HEK293 (cell line): ENCODE measurements at regions not wholly inside any gene's neighbourhood (a gene's known extent, or its start where the extent isn't known, plus 50 kb on each side); places are given as distances from the start of the nearest gene placed in this dataset.
"Not testable (repeated sequence)": the region's sequence is repeated elsewhere in the genome, so short reads cannot be mapped to it uniquely, and the experiment has no call there.

ENCODE experiments used
- CTCF ChIA-PET: fragments of 350-600 bp; formaldehyde crosslinking; extraction: SDS; loops from one replicate; lab custom pipeline; 2021; ENCODE audit warnings: antibody characterized with exemption; lab: Yijun Ruan, JAX
- POLR2A ChIA-PET: fragments of 300-600 bp; formaldehyde crosslinking; extraction: SDS; loops from one replicate; lab custom pipeline; 2020; ENCODE audit warnings: antibody characterized with exemption, inconsistent platforms; lab: Yijun Ruan, JAX
- H3K27ac ChIP-seq: fragments of 200-500 bp; sonication (Bioruptor generic); 2 replicates; pipeline ENCODE4 v1.5.1; 2014; ENCODE audit warnings: low read depth, low read length, control low read depth, inconsistent platforms; ENCODE audit errors: extremely low read depth
- H3K36me3 ChIP-seq, 2 experiments: fragments of 200-500 bp in 1 of 2; sonication (Bioruptor generic) in 1 of 2; 1 replicate in 1 of 2; 2 replicates in 1 of 2; pipeline ENCODE4 v1.5.1; 2014 to 2017; ENCODE audit warnings: inconsistent platforms in 2 of 2, low read length in 2 of 2; ENCODE audit not compliant: control insufficient read depth in 2 of 2, insufficient read depth in 1 of 2
- H3K4me1 ChIP-seq: fragments of 200-500 bp; sonication (Bioruptor generic); 2 replicates; pipeline ENCODE4 v1.5.1; 2014; ENCODE audit warnings: mild to moderate bottlenecking, low read length, inconsistent platforms; ENCODE audit not compliant: control insufficient read depth, insufficient read depth
- H3K4me3 ChIP-seq: 2 replicates; pipeline ENCODE4 v1.5.1; 2011; ENCODE audit warnings: low read depth, mild to moderate bottlenecking, control low read depth, low read length, moderate library complexity
- H3K9me3 ChIP-seq: fragments of 200-500 bp; sonication (Bioruptor generic); 2 replicates; pipeline ENCODE4 v1.5.1; 2014; ENCODE audit warnings: low read depth, low read length, inconsistent platforms; ENCODE audit not compliant: control insufficient read depth, insufficient read depth
- BCL11B ChIP-seq: fragments of 450-650 bp; formaldehyde crosslinking; IDR thresholded peaks from 2 replicates; pipeline ENCODE4 v1.5.1; 2016; ENCODE audit warnings: low read depth, missing biosample characterization, missing genetic modification characterization
- GLI2 ChIP-seq: fragments of 450-650 bp; formaldehyde crosslinking; IDR thresholded peaks from 2 replicates; pipeline ENCODE4; 2017; ENCODE audit warnings: missing biosample characterization, missing genetic modification characterization, low read depth, borderline replicate concordance
- ZBTB7A ChIP-seq: fragments of 450-650 bp; formaldehyde crosslinking; IDR thresholded peaks from 2 replicates; pipeline ENCODE4 v1.5.1; 2016; ENCODE audit warnings: low read depth, missing biosample characterization, missing genetic modification characterization
- ZNF214 ChIP-seq: fragments of 450-650 bp; formaldehyde crosslinking; IDR thresholded peaks from 2 replicates; pipeline ENCODE4 v1.5.1; 2017; ENCODE audit warnings: missing biosample characterization, mild to moderate bottlenecking, missing genetic modification characterization, borderline replicate concordance
- ZNF280C ChIP-seq: fragments of 450-650 bp; formaldehyde crosslinking; IDR thresholded peaks from 2 replicates; pipeline ENCODE4 v1.5.1; 2016; ENCODE audit warnings: missing biosample characterization, missing genetic modification characterization
- ZNF391 ChIP-seq: fragments of 450-650 bp; formaldehyde crosslinking; IDR thresholded peaks from 2 replicates; pipeline ENCODE4 v1.5.1; 2016; ENCODE audit warnings: low read depth, missing biosample characterization, missing genetic modification characterization, borderline replicate concordance
- ZNF558 ChIP-seq: fragments of 450-650 bp; formaldehyde crosslinking; IDR thresholded peaks from 2 replicates; pipeline ENCODE4 v1.5.1; 2016; ENCODE audit warnings: missing biosample characterization, missing genetic modification characterization
- ZNF660 ChIP-seq: fragments of 450-650 bp; IDR thresholded peaks from 2 replicates; pipeline ENCODE4 v1.5.1; 2018; ENCODE audit warnings: missing biosample characterization, mild to moderate bottlenecking, missing genetic modification characterization
- ZNF670 ChIP-seq: fragments of 450-650 bp; formaldehyde crosslinking; IDR thresholded peaks from 2 replicates; pipeline ENCODE4 v1.5.1; 2016; ENCODE audit warnings: missing biosample characterization, missing genetic modification characterization, low read depth
- ZNF701 ChIP-seq: fragments of 450-650 bp; formaldehyde crosslinking; IDR thresholded peaks from 2 replicates; pipeline ENCODE4 v1.5.1; 2016; ENCODE audit warnings: missing biosample characterization, missing genetic modification characterization
- ZNF837 ChIP-seq: fragments of 450-650 bp; formaldehyde crosslinking; IDR thresholded peaks from 2 replicates; pipeline ENCODE4 v1.5.1; 2016; ENCODE audit warnings: missing biosample characterization, missing genetic modification characterization
- ZXDB ChIP-seq: fragments of 450-650 bp; formaldehyde crosslinking; IDR thresholded peaks from 2 replicates; pipeline ENCODE4 v1.5.1; 2016; ENCODE audit warnings: missing biosample characterization, missing genetic modification characterization
- TF ChIP-seq, protein P1 (sequence below): fragments of 450-650 bp; formaldehyde crosslinking; IDR thresholded peaks from 2 replicates; pipeline ENCODE4 v1.5.1; 2016; ENCODE audit warnings: missing biosample characterization, missing genetic modification characterization
- TF ChIP-seq, protein P2 (sequence below): fragments of 450-650 bp; formaldehyde crosslinking; IDR thresholded peaks from 2 replicates; pipeline ENCODE4 v1.5.1; 2017; ENCODE audit warnings: missing biosample characterization, missing genetic modification characterization
- TF ChIP-seq, protein P3 (sequence below): fragments of 450-650 bp; formaldehyde crosslinking; IDR thresholded peaks from 2 replicates; pipeline ENCODE4 v1.5.1; 2016; ENCODE audit warnings: missing biosample characterization, missing genetic modification characterization

DNA sequence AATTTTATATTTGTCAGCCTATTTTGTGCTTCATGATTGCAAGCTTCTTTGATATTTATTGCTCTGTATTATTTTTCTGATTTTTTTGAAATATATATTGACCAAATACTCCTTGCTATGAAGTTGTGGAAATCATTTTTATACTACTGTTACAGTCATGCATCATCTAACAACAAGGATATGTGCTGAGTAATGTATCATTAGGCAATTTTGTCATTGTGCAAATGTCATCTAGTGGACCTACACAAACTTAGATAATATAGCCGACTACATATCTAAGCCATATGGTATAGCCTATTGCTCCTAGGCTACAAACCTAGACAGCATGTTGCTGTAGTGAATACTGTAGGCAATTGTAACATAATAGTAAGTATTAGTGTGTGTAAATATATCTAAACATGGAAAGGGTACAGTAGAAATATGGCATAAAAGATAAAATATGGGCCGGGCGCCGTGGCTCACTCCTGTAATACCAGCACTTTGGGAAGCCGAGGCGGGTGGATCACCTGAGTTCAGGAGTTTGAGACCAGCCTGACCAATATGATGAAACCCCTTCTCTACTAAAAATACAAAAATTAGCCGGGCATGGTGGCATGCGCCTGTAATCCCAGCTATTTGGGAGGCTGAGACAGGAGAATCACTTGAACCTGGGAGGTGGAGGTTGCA, 139.5 kb upstream of the DCAF8L1 start:
- H3K9me3 ChIP-seq, H3K36me3 ChIP-seq, H3K4me1 ChIP-seq, CTCF ChIA-PET, H3K4me3 ChIP-seq, POLR2A ChIA-PET, H3K27ac ChIP-seq: not testable (repeated sequence)

DNA sequence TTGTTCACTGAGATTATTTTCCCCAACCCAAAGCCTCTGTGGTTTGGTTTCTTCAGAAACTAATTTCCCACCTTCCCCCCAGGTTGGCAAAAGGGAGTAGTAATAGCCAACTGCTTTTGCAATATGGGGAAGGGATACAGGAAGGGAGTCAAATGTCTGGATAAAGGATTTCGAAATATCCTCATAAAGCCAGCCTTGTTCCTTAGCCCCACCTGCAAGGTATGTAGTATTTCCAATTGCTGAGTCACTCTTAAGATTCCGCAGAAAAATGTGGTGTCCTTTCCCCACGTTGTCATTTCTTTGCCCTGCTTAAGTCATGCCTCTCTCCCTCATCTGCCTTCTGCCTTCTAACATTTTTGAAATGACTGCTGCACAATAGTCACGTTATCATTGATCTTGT, 138.8 kb upstream of the DCAF8L1 start:
- ChIA-PET CTCF (no interaction called here), POLR2A (no interaction called here)
- Histone ChIP-seq H3K36me3 (no peaks in the 10 kb centered on the region), H3K9me3 (no peaks in the 10 kb centered on the region), H3K4me1 (no peaks in the 10 kb centered on the region), H3K4me3 (no peak overlapping the region), H3K27ac (no peak overlapping the region)
- TF ChIP-seq ZXDB (tag by site-specific recombination) (no peak), ZNF670 (tag by site-specific recombination) (no peak), BCL11B (no peak), ZNF280C (tag by site-specific recombination) (no peak), ZNF660 (tag by site-specific recombination) (no peak), ZNF701 (tag by site-specific recombination) (no peak), GLI2 (tag by site-specific recombination) (no peak)
- TF ChIP-seq, protein P1, sequence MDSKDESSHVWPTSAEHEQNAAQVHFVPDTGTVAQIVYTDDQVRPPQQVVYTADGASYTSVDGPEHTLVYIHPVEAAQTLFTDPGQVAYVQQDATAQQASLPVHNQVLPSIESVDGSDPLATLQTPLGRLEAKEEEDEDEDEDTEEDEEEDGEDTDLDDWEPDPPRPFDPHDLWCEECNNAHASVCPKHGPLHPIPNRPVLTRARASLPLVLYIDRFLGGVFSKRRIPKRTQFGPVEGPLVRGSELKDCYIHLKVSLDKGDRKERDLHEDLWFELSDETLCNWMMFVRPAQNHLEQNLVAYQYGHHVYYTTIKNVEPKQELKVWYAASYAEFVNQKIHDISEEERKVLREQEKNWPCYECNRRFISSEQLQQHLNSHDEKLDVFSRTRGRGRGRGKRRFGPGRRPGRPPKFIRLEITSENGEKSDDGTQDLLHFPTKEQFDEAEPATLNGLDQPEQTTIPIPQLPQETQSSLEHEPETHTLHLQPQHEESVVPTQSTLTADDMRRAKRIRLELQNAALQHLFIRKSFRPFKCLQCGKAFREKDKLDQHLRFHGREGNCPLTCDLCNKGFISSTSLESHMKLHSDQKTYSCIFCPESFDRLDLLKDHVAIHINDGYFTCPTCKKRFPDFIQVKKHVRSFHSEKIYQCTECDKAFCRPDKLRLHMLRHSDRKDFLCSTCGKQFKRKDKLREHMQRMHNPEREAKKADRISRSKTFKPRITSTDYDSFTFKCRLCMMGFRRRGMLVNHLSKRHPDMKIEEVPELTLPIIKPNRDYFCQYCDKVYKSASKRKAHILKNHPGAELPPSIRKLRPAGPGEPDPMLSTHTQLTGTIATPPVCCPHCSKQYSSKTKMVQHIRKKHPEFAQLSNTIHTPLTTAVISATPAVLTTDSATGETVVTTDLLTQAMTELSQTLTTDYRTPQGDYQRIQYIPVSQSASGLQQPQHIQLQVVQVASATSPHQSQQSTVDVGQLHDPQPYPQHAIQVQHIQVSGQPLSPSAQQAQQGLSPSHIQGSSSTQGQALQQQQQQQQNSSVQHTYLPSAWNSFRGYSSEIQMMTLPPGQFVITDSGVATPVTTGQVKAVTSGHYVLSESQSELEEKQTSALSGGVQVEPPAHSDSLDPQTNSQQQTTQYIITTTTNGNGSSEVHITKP: no peak
- TF ChIP-seq, protein P2, sequence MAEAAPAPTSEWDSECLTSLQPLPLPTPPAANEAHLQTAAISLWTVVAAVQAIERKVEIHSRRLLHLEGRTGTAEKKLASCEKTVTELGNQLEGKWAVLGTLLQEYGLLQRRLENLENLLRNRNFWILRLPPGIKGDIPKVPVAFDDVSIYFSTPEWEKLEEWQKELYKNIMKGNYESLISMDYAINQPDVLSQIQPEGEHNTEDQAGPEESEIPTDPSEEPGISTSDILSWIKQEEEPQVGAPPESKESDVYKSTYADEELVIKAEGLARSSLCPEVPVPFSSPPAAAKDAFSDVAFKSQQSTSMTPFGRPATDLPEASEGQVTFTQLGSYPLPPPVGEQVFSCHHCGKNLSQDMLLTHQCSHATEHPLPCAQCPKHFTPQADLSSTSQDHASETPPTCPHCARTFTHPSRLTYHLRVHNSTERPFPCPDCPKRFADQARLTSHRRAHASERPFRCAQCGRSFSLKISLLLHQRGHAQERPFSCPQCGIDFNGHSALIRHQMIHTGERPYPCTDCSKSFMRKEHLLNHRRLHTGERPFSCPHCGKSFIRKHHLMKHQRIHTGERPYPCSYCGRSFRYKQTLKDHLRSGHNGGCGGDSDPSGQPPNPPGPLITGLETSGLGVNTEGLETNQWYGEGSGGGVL: no peak

- ChIA-PET CTCF (interaction anchor here (1.2 kb wide), 1 partner anchor 472 kb away, joined by 3 read pairs; no protein-coding TSS in a partner anchor), POLR2A (no interaction called here)
- no peaks in the 10 kb centered on the region for H3K9me3 ChIP-seq
- TF ChIP-seq ZNF391 (no peak), ZNF837 (tag by site-specific recombination) (no peak), ZNF214 (no peak), ZNF558 (tag by site-specific recombination) (no peak), ZBTB7A (no peak)
- TF ChIP-seq, protein P3, sequence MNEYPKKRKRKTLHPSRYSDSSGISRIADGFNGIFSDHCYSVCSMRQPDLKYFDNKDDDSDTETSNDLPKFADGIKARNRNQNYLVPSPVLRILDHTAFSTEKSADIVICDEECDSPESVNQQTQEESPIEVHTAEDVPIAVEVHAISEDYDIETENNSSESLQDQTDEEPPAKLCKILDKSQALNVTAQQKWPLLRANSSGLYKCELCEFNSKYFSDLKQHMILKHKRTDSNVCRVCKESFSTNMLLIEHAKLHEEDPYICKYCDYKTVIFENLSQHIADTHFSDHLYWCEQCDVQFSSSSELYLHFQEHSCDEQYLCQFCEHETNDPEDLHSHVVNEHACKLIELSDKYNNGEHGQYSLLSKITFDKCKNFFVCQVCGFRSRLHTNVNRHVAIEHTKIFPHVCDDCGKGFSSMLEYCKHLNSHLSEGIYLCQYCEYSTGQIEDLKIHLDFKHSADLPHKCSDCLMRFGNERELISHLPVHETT (tag by site-specific recombination): no peak
- no peak overlapping the region for H3K27ac ChIP-seq
- H3K36me3 ChIP-seq: no peaks in the 10 kb centered on the region
- no peaks in the 10 kb centered on the region for H3K4me1 ChIP-seq
- no peak overlapping the region for H3K4me3 ChIP-seq
Measured at GRCh38 chrX:28108186-28108945, 127.1 kb upstream of the DCAF8L1 start.
